NCI-H187 (cell line): ENCODE measurements at regions not wholly inside any gene's neighbourhood (a gene's known extent, or its start where the extent isn't known, plus 50 kb on each side); places are given as distances from the start of the nearest gene placed in this dataset.

Experiments used
- DNase-seq, 2 experiments: peaks; one replicate each; lab custom pipeline; 2025; lab: John Stamatoyannopoulos, UW

GRCh38 chr4:85393201-85393600, 81.7 kb upstream of the ARHGAP24 start:
- DNase-seq, result no peak

GRCh38 chr4:85398276-85398675, 76.7 kb upstream of the ARHGAP24 start:
- DNase-seq, result no peak

- DNase-seq, result no peak
Measured at GRCh38 chr4:85399270-85399669, 75.7 kb upstream of the ARHGAP24 start.

GRCh38 chr4:85402371-85402770, 72.6 kb upstream of the ARHGAP24 start:
- DNase-seq, result no peak

- no peak for DNase-seq
Measured at GRCh38 chr4:85406185-85406584, 68.8 kb upstream of the ARHGAP24 start.

GRCh38 chr4:85407546-85407945, 67.4 kb upstream of the ARHGAP24 start:
- no peak for DNase-seq

GRCh38 chr4:85408301-85408700, 66.6 kb upstream of the ARHGAP24 start:
- no peak for DNase-seq

GRCh38 chr4:85409251-85409650, 65.7 kb upstream of the ARHGAP24 start:
- DNase-seq, result no peak

GRCh38 chr4:85411386-85411785, 63.6 kb upstream of the ARHGAP24 start:
- DNase-seq, result no peak

- DNase-seq, result no peak
Measured at GRCh38 chr4:85414972-85415371, 60.0 kb upstream of the ARHGAP24 start.

GRCh38 chr4:85416094-85416493, 58.9 kb upstream of the ARHGAP24 start:
- DNase-seq, result no peak

- peak; percentile 20 to 23 for DNase-seq
Measured at GRCh38 chr4:85419103-85419502, 55.8 kb upstream of the ARHGAP24 start.

- DNase-seq, result no peak
Measured at GRCh38 chr4:85420831-85421230, 54.1 kb upstream of the ARHGAP24 start.

GRCh38 chr4:85423431-85423830, 51.5 kb upstream of the ARHGAP24 start:
- no peak for DNase-seq
